ENCODE measurements at regions not wholly inside any gene's neighbourhood (a gene's known extent, or its start where the extent isn't known, plus 50 kb on each side); places are given as distances from the start of the nearest gene placed in this dataset.

GRCh38 chr5:164799391-164799790, 1294.0 kb downstream of the MAT2B start:
- Histone ChIP-seq H2AFZ (ENCODE audit: low read length) (no peak overlapping the region), H3K4me1 (ENCODE audit: insufficient read depth, low read length, poor library complexity, severe bottlenecking) (no peaks in the 10 kb centered on the region), H3K36me3 (ENCODE audit: insufficient read depth, low read length) (no peaks in the 10 kb centered on the region), H3K4me3 (ENCODE audit: low read depth, low read length, poor library complexity, severe bottlenecking) (no peak overlapping the region), H3K9me3 (ENCODE audit: low read length) (no peaks in the 10 kb centered on the region), H3K9me2 (ENCODE audit: insufficient read depth, low read length) (no peaks in the 10 kb centered on the region), H3K4me2 (ENCODE audit: low read length) (no peak overlapping the region), H3K79me2 (ENCODE audit: insufficient read depth, low read depth, low read length) (no peaks in the 10 kb centered on the region), H4K20me1 (ENCODE audit: insufficient read depth, low read length) (no peaks in the 10 kb centered on the region), H3K27ac (ENCODE audit: low read depth, low read length, poor library complexity, severe bottlenecking) (no peak overlapping the region)
- BruUV-seq (replicated peaks): no TSS peak
- ChIA-PET POLR2A (interaction anchor here (0.6 kb wide), 1 partner anchor 438 kb away, joined by 3 read pairs; no protein-coding TSS in a partner anchor), CTCF (ENCODE audit: unreplicated experiment) (no interaction called here)
- intact Hi-C loops (cut with micrococcal nuclease; ENCODE audit: unreplicated experiment): no loop called here
- DNase-seq (ENCODE audit: low spot score): no peak
- TF ChIP-seq EZH2phosphoT487 (IDR thresholded peaks at IDR 0.05; ENCODE audit: borderline replicate concordance, low read depth, low read length) (no peak), CTCF (conservative IDR thresholded peaks at IDR 0.05; ENCODE audit: low read length) (no peak)

GRCh38 chr5:164801910-164802309, 1296.5 kb downstream of the MAT2B start:
- intact Hi-C loops (cut with micrococcal nuclease; ENCODE audit: unreplicated experiment): no loop called here
- H3K4me1 ChIP-seq (ENCODE audit: insufficient read depth, low read length, poor library complexity, severe bottlenecking): no peaks in the 10 kb centered on the region
- POLR2A ChIA-PET: no interaction called here
- H3K4me3 ChIP-seq (ENCODE audit: low read depth, low read length, poor library complexity, severe bottlenecking): no peak overlapping the region
- no peaks in the 10 kb centered on the region for H3K9me3 ChIP-seq (ENCODE audit: low read length)
- TF ChIP-seq CTCF (conservative IDR thresholded peaks at IDR 0.05; ENCODE audit: low read length) (no peak), EZH2phosphoT487 (IDR thresholded peaks at IDR 0.05; ENCODE audit: borderline replicate concordance, low read depth, low read length) (no peak)
- H3K36me3 ChIP-seq (ENCODE audit: insufficient read depth, low read length): no peaks in the 10 kb centered on the region
- H3K27ac ChIP-seq (ENCODE audit: low read depth, low read length, poor library complexity, severe bottlenecking): no peak overlapping the region
- H2AFZ ChIP-seq (ENCODE audit: low read length): no peak overlapping the region
- BruUV-seq (replicated peaks): no TSS peak
- no peak overlapping the region for H3K4me2 ChIP-seq (ENCODE audit: low read length)
- DNase-seq (ENCODE audit: low spot score): no peak
- H4K20me1 ChIP-seq (ENCODE audit: insufficient read depth, low read length): no peaks in the 10 kb centered on the region
- CTCF ChIA-PET (ENCODE audit: unreplicated experiment): no interaction called here
- no peaks in the 10 kb centered on the region for H3K9me2 ChIP-seq (ENCODE audit: insufficient read depth, low read length)
- H3K79me2 ChIP-seq (ENCODE audit: insufficient read depth, low read depth, low read length): no peaks in the 10 kb centered on the region

- Histone ChIP-seq H3K4me2 (ENCODE audit: low read length) (no peak overlapping the region), H3K27ac (ENCODE audit: low read depth, low read length, poor library complexity, severe bottlenecking) (no peak overlapping the region), H3K79me2 (ENCODE audit: insufficient read depth, low read depth, low read length) (no peaks in the 10 kb centered on the region), H4K20me1 (ENCODE audit: insufficient read depth, low read length) (no peaks in the 10 kb centered on the region), H3K4me3 (ENCODE audit: low read depth, low read length, poor library complexity, severe bottlenecking) (no peak overlapping the region), H2AFZ (ENCODE audit: low read length) (no peak overlapping the region), H3K9me2 (ENCODE audit: insufficient read depth, low read length) (no peaks in the 10 kb centered on the region), H3K9me3 (ENCODE audit: low read length) (no peaks in the 10 kb centered on the region), H3K4me1 (ENCODE audit: insufficient read depth, low read length, poor library complexity, severe bottlenecking) (no peaks in the 10 kb centered on the region), H3K36me3 (ENCODE audit: insufficient read depth, low read length) (no peaks in the 10 kb centered on the region)
- no TSS peak for BruUV-seq (replicated peaks)
- intact Hi-C loops (cut with micrococcal nuclease; ENCODE audit: unreplicated experiment): no loop called here
- POLR2A ChIA-PET: no interaction called here
- TF ChIP-seq CTCF (conservative IDR thresholded peaks at IDR 0.05; ENCODE audit: low read length) (no peak), EZH2phosphoT487 (IDR thresholded peaks at IDR 0.05; ENCODE audit: borderline replicate concordance, low read depth, low read length) (no peak)
- no peak for DNase-seq (ENCODE audit: low spot score)
- CTCF ChIA-PET (ENCODE audit: unreplicated experiment): no interaction called here
Measured at GRCh38 chr5:164809821-164810220, 1304.4 kb downstream of the MAT2B start.
